Peyer's patch (tissue), 4 donors: ENCODE measurements at regions not wholly inside any gene's neighbourhood (a gene's known extent, or its start where the extent isn't known, plus 50 kb on each side); places are given as distances from the start of the nearest gene placed in this dataset.

Experiments used
- CTCF ChIP-seq, 6 experiments: fragments of 450-650 bp in 4 of 6; fragments of 200-600 bp in 2 of 6; sonication (generic) in 1 of 6; IDR thresholded peaks; one replicate each; pipeline ENCODE4 v1.5.1; 2017 to 2019; ENCODE audit warnings: antibody characterized with exemption in 6 of 6, mild to moderate bottlenecking in 3 of 6, moderate library complexity in 1 of 6
- POLR2A ChIP-seq, 2 donors: fragments of 450-650 bp; IDR thresholded peaks; one replicate each; pipeline ENCODE4 v1.5.1; 2017; ENCODE audit warnings: antibody characterized with exemption in 2 of 2, mild to moderate bottlenecking in 2 of 2, moderate library complexity in 2 of 2

GRCh38 chr4:37770016-37770415 is 56.5 kb upstream of the PGM2 start:
- TF ChIP-seq CTCF (IDR thresholded peaks at IDR 0.05) (no peak), POLR2A (IDR thresholded peaks at IDR 0.05) (no peak)
